ENCODE measurements at regions not wholly inside any gene's neighbourhood (a gene's known extent, or its start where the extent isn't known, plus 50 kb on each side); places are given as distances from the start of the nearest gene placed in this dataset.
"Not testable (repeated sequence)": the region's sequence is repeated elsewhere in the genome, so short reads cannot be mapped to it uniquely, and the experiment has no call there.

DNA sequence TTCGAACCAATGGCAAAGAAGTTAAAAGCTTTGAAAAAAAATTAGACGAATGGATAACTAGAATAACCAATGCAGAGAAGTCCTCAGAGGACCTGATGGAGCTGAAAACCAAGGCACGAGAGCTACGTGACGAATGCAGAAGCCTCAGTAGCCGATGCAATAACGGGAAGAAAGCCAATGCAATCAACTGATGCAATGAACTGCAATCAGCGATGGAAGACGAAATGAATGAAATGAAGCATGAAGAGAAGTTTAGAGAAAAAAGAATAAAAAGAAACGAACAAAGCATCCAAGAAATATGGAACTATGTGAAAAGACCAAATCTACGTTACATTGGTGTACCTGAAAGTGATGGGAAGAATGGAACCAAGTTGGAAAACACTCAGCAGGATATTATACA, 52.6 kb upstream of the MRPS30 start:
- DNase-seq; H3K4me1 Mint-ChIP-seq (ENCODE audit: low read depth, unreplicated experiment); H3K27ac Mint-ChIP-seq (ENCODE audit: unreplicated experiment); H3K9me3 Mint-ChIP-seq (ENCODE audit: low read depth, unreplicated experiment); BruUV-seq (replicated peaks); H3K36me3 Mint-ChIP-seq (ENCODE audit: insufficient read depth, unreplicated experiment); H3K4me3 Mint-ChIP-seq (ENCODE audit: low read depth, unreplicated experiment); intact Hi-C loops (cut with micrococcal nuclease; ENCODE audit: unreplicated experiment); H3K27me3 Mint-ChIP-seq (ENCODE audit: unreplicated experiment); CTCF ChIA-PET: not testable (repeated sequence)

- no peak for DNase-seq
- no peaks in the 10 kb centered on the region for H3K36me3 Mint-ChIP-seq (ENCODE audit: insufficient read depth, unreplicated experiment)
- no TSS peak for BruUV-seq (replicated peaks)
- intact Hi-C loops (cut with micrococcal nuclease; ENCODE audit: unreplicated experiment) = loop anchor here (10.0 kb wide), 1 partner anchor 213 kb away; no protein-coding TSS in a partner anchor
- no peak for TF ChIP-seq CTCF (IDR thresholded peaks at IDR 0.05; ENCODE audit: unreplicated experiment)
- H3K27ac Mint-ChIP-seq (ENCODE audit: unreplicated experiment) = no peak overlapping the region
- H3K4me3 Mint-ChIP-seq (ENCODE audit: low read depth, unreplicated experiment) = no peak overlapping the region
- H3K4me1 Mint-ChIP-seq (ENCODE audit: low read depth, unreplicated experiment) = no peaks in the 10 kb centered on the region
- CTCF ChIA-PET = no interaction called here
- H3K27me3 Mint-ChIP-seq (ENCODE audit: unreplicated experiment) = no peaks in the 10 kb centered on the region
- H3K9me3 Mint-ChIP-seq (ENCODE audit: low read depth, unreplicated experiment) = no peaks in the 10 kb centered on the region
Observed at GRCh38 chr5:44747396-44747795, 61.4 kb upstream of the MRPS30 start.

DNA sequence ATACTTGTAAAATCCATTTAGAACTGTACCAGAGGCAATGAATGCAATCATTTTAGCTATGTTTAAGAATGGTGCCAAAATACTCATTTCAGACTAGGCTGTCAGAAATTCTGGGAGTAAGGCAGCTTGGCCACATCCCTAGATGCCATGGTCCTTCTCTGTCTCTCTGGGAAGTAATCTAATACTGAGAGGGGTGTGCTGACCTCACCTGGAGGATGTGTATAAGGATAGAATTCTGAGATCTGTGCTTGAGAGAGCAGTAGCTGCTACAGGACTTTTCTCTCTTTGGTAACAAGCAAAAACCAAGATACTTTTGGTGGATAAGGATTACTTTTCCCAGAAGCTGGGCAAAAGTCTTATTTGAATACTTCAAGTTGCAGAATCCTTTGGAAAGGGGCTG, 68.1 kb upstream of the MRPS30 start:
- no peak for TF ChIP-seq CTCF (IDR thresholded peaks at IDR 0.05; ENCODE audit: unreplicated experiment)
- DNase-seq = no peak
- intact Hi-C loops (cut with micrococcal nuclease; ENCODE audit: unreplicated experiment) = loop anchor here (10.0 kb wide), 1 partner anchor 206 kb away; no protein-coding TSS in a partner anchor
- Mint-ChIP-seq H3K27ac (ENCODE audit: unreplicated experiment) (no peak overlapping the region), H3K4me3 (ENCODE audit: low read depth, unreplicated experiment) (no peak overlapping the region), H3K36me3 (ENCODE audit: insufficient read depth, unreplicated experiment) (no peaks in the 10 kb centered on the region), H3K9me3 (ENCODE audit: low read depth, unreplicated experiment) (no peaks in the 10 kb centered on the region), H3K27me3 (ENCODE audit: unreplicated experiment) (no peaks in the 10 kb centered on the region), H3K4me1 (ENCODE audit: low read depth, unreplicated experiment) (no peaks in the 10 kb centered on the region)
- BruUV-seq (replicated peaks) = no TSS peak
- CTCF ChIA-PET = interaction anchor here (0.6 kb wide), 1 partner anchor 12 kb away, joined by 7 read pairs; no protein-coding TSS in a partner anchor

GRCh38 chr5:44729536-44729935, 79.2 kb upstream of the MRPS30 start:
- no peaks in the 10 kb centered on the region for H3K27me3 Mint-ChIP-seq (ENCODE audit: unreplicated experiment)
- H3K36me3 Mint-ChIP-seq (ENCODE audit: insufficient read depth, unreplicated experiment) = no peaks in the 10 kb centered on the region
- no peaks in the 10 kb centered on the region for H3K9me3 Mint-ChIP-seq (ENCODE audit: low read depth, unreplicated experiment)
- CTCF ChIA-PET = interaction anchor here (0.7 kb wide), 2 partner anchors 44 to 725 kb away, joined by 3 read pairs; no protein-coding TSS in a partner anchor
- no peak overlapping the region for H3K27ac Mint-ChIP-seq (ENCODE audit: unreplicated experiment)
- H3K4me1 Mint-ChIP-seq (ENCODE audit: low read depth, unreplicated experiment) = no peaks in the 10 kb centered on the region
- intact Hi-C loops (cut with micrococcal nuclease; ENCODE audit: unreplicated experiment) = no loop called here
- no peak for TF ChIP-seq CTCF (IDR thresholded peaks at IDR 0.05; ENCODE audit: unreplicated experiment)
- BruUV-seq (replicated peaks) = no TSS peak
- no peak overlapping the region for H3K4me3 Mint-ChIP-seq (ENCODE audit: low read depth, unreplicated experiment)
- DNase-seq = no peak

- Mint-ChIP-seq H3K4me3 (ENCODE audit: low read depth, unreplicated experiment) (no peak overlapping the region), H3K27ac (ENCODE audit: unreplicated experiment) (no peak overlapping the region)
- BruUV-seq (replicated peaks) = no TSS peak
Observed at GRCh38 chr5:44727100-44727499, 81.6 kb upstream of the MRPS30 start.

More at GRCh38 chr5:44727100-44727499, 81.6 kb upstream of the MRPS30 start:
- CTCF ChIA-PET = no interaction called here
- TF ChIP-seq CTCF (IDR thresholded peaks at IDR 0.05; ENCODE audit: unreplicated experiment) = no peak
- DNase-seq = no peak
- Mint-ChIP-seq H3K36me3 (ENCODE audit: insufficient read depth, unreplicated experiment) (no peaks in the 10 kb centered on the region), H3K27me3 (ENCODE audit: unreplicated experiment) (no peaks in the 10 kb centered on the region), H3K4me1 (ENCODE audit: low read depth, unreplicated experiment) (no peaks in the 10 kb centered on the region), H3K9me3 (ENCODE audit: low read depth, unreplicated experiment) (no peaks in the 10 kb centered on the region)
- intact Hi-C loops (cut with micrococcal nuclease; ENCODE audit: unreplicated experiment) = no loop called here
